Skeletal muscle tissue (tissue), 3 donors: ENCODE measurements at regions not wholly inside any gene's neighbourhood (a gene's known extent, or its start where the extent isn't known, plus 50 kb on each side); places are given as distances from the start of the nearest gene placed in this dataset.
"Not testable (repeated sequence)": the region's sequence is repeated elsewhere in the genome, so short reads cannot be mapped to it uniquely, and the experiment has no call there.

ENCODE experiments used
- H3K27ac ChIP-seq: one replicate; pipeline ENCODE4 v1.7.0; 2013; ENCODE audit warnings: mild to moderate bottlenecking, low read depth, low read length, inconsistent platforms
- H3K27me3 ChIP-seq, 3 donors: one replicate each; pipeline ENCODE4 v1.7.0; 2013; ENCODE audit warnings: low read length in 3 of 3; ENCODE audit not compliant: control insufficient read depth in 3 of 3, insufficient read depth in 3 of 3
- H3K36me3 ChIP-seq, 3 donors: one replicate each; pipeline ENCODE4 v1.7.0; 2013; ENCODE audit warnings: low read length in 3 of 3; ENCODE audit not compliant: control insufficient read depth in 3 of 3, insufficient read depth in 3 of 3
- H3K4me1 ChIP-seq, 3 donors: one replicate each; pipeline ENCODE4 v1.7.0; 2013; ENCODE audit warnings: low read length in 3 of 3, mild to moderate bottlenecking in 3 of 3; ENCODE audit not compliant: control insufficient read depth in 3 of 3, insufficient read depth in 3 of 3
- H3K4me3 ChIP-seq, 3 donors: one replicate each; pipeline ENCODE4 v1.7.0; 2013; ENCODE audit warnings: low read length in 3 of 3
- H3K9ac ChIP-seq, 3 donors: one replicate each; pipeline ENCODE4 v1.7.0; 2013; ENCODE audit warnings: low read length in 3 of 3, mild to moderate bottlenecking in 3 of 3, moderate library complexity in 2 of 3, low read depth in 1 of 3
- H3K9me3 ChIP-seq, 3 donors: one replicate each; pipeline ENCODE4 v1.7.0; 2013; ENCODE audit warnings: low read length in 3 of 3; ENCODE audit not compliant: control insufficient read depth in 3 of 3
- donor health status: Osteomylitis.

GRCh38 chr2:12921321-12921720, 204.6 kb downstream of the TRIB2 start:
- H3K27me3 ChIP-seq, result no peaks in the 10 kb centered on the region
- H3K4me1 ChIP-seq, result peaks cover 0 to 3% (median 2%) of the 10 kb centered on the region in 3 donors
- no peak overlapping the region for H3K27ac ChIP-seq
- no peaks in the 10 kb centered on the region for H3K9me3 ChIP-seq
- no peak overlapping the region for H3K9ac ChIP-seq
- no peak overlapping the region for H3K4me3 ChIP-seq
- no peaks in the 10 kb centered on the region for H3K36me3 ChIP-seq

- Histone ChIP-seq H3K36me3 (no peaks in the 10 kb centered on the region), H3K27ac (no peak overlapping the region), H3K9ac (no peak overlapping the region), H3K4me1 (peaks cover 0 to 3% (median 0%) of the 10 kb centered on the region in 3 donors), H3K9me3 (no peaks in the 10 kb centered on the region), H3K27me3 (no peaks in the 10 kb centered on the region), H3K4me3 (no peak overlapping the region)
Measured at GRCh38 chr2:12923907-12924610, 207.3 kb downstream of the TRIB2 start.

- H3K4me3 ChIP-seq, H3K36me3 ChIP-seq: not testable (repeated sequence)
Measured at GRCh38 chr2:12926641-12927040, 209.9 kb downstream of the TRIB2 start.

GRCh38 chr2:12928197-12928774, 211.6 kb downstream of the TRIB2 start:
- no peak overlapping the region for H3K27ac ChIP-seq

More at GRCh38 chr2:12926641-12927040, 209.9 kb downstream of the TRIB2 start:
- H3K9ac ChIP-seq, H3K27me3 ChIP-seq, H3K27ac ChIP-seq, H3K4me1 ChIP-seq, H3K9me3 ChIP-seq: not testable (repeated sequence)

GRCh38 chr2:12928775-12929401, 212.2 kb downstream of the TRIB2 start:
- H3K4me3 ChIP-seq, result no peak overlapping the region
- H3K4me1 ChIP-seq, result no peaks in the 10 kb centered on the region
- H3K36me3 ChIP-seq, result no peaks in the 10 kb centered on the region
- H3K9me3 ChIP-seq, result no peaks in the 10 kb centered on the region
- no peaks in the 10 kb centered on the region for H3K27me3 ChIP-seq
- H3K27ac ChIP-seq, result no peak overlapping the region
- H3K9ac ChIP-seq, result no peak overlapping the region

More at GRCh38 chr2:12928197-12928774, 211.6 kb downstream of the TRIB2 start:
- H3K27me3 ChIP-seq, result no peaks in the 10 kb centered on the region
- no peaks in the 10 kb centered on the region for H3K9me3 ChIP-seq
- H3K4me1 ChIP-seq, result no peaks in the 10 kb centered on the region
- H3K4me3 ChIP-seq, result no peak overlapping the region
- no peak overlapping the region for H3K9ac ChIP-seq
- H3K36me3 ChIP-seq, result no peaks in the 10 kb centered on the region

GRCh38 chr2:12929758-12930157, 213.0 kb downstream of the TRIB2 start:
- no peaks in the 10 kb centered on the region for H3K4me1 ChIP-seq
- no peak overlapping the region for H3K9ac ChIP-seq
- no peaks in the 10 kb centered on the region for H3K9me3 ChIP-seq
- H3K27me3 ChIP-seq, result no peaks in the 10 kb centered on the region
- H3K27ac ChIP-seq, result no peak overlapping the region
- no peaks in the 10 kb centered on the region for H3K36me3 ChIP-seq
- H3K4me3 ChIP-seq, result no peak overlapping the region

- Histone ChIP-seq H3K27ac (no peak overlapping the region), H3K36me3 (no peaks in the 10 kb centered on the region), H3K4me1 (no peaks in the 10 kb centered on the region), H3K9me3 (no peaks in the 10 kb centered on the region), H3K27me3 (no peaks in the 10 kb centered on the region), H3K9ac (no peak overlapping the region), H3K4me3 (no peak overlapping the region)
Measured at GRCh38 chr2:12930391-12930790, 213.7 kb downstream of the TRIB2 start.

- Histone ChIP-seq H3K4me1 (no peaks in the 10 kb centered on the region), H3K36me3 (no peaks in the 10 kb centered on the region), H3K9ac (no peak overlapping the region), H3K9me3 (no peaks in the 10 kb centered on the region), H3K4me3 (no peak overlapping the region), H3K27me3 (no peaks in the 10 kb centered on the region), H3K27ac (no peak overlapping the region)
Measured at GRCh38 chr2:12931186-12931844, 214.6 kb downstream of the TRIB2 start.

- no peaks in the 10 kb centered on the region for H3K27me3 ChIP-seq
- H3K9ac ChIP-seq, result no peak overlapping the region
- H3K9me3 ChIP-seq, result no peaks in the 10 kb centered on the region
- no peaks in the 10 kb centered on the region for H3K36me3 ChIP-seq
- H3K4me1 ChIP-seq, result no peaks in the 10 kb centered on the region
- H3K4me3 ChIP-seq, result no peak overlapping the region
- H3K27ac ChIP-seq, result no peak overlapping the region
Measured at GRCh38 chr2:12932192-12932591, 215.5 kb downstream of the TRIB2 start.
